GM18498 (cell line): ENCODE measurements at regions not wholly inside any gene's neighbourhood (a gene's known extent, or its start where the extent isn't known, plus 50 kb on each side); places are given as distances from the start of the nearest gene placed in this dataset.

Source experiments
- ATAC-seq: cut with Tn5 transposase; IDR thresholded peaks from one replicate; pipeline ENCODE4 v1.9.1; 2021; ENCODE audit warnings: mild to moderate bottlenecking, moderate library complexity; ENCODE audit not compliant: unreplicated experiment

DNA sequence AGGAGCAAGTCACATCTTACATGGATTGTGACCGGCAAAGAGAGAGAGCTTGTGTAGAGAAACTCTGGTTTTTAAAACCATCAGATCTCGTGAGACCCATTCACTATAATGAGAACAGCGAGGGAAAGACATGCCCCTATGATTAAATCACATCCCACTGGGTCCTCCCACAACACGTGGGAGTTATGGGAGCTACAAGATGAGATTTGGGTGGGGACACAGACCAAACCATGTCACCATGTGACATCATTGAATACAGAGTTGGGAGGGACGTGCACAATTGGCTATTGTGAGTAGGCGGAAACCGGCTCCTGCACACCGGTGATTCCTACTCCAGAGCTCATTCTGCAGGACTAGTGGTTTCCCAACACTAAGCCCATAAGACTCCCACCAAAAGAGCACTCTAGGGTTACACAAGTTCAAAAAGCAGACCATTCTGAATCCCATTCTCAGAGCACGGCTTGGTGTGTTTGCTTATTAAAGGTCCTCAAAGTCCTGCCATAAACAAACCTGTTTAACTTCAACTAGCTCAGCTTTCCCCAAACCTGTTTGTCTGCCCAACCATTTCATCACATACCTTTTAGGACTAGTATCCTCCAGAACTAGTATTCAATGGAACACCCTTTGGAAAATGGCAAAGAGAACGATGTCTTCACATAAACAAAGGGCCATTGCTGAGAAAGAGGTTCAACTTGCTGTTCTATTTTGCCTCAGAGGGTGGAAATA lies 167.6 kb downstream of the TLE3 start:
- no peak for ATAC-seq

DNA sequence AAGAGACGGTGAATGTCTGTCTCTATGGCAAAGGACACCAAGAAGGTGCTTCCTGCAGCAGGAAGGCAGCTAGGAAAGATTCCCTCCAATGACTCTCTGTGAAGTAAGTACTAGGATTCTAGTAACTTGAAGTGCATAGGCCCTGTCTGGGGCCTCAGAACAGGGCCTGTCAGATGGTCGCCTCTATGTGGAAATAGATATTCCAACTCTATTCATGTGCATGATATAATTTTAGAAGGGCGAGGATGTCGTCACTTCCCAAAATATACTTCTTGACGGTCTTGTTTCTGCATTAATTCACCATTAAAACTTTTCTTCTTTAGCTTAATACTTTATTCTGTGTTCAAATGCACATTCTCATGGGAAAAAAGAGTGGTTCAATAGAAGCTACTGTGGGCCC lies 167.0 kb downstream of the TLE3 start:
- no peak for ATAC-seq

DNA sequence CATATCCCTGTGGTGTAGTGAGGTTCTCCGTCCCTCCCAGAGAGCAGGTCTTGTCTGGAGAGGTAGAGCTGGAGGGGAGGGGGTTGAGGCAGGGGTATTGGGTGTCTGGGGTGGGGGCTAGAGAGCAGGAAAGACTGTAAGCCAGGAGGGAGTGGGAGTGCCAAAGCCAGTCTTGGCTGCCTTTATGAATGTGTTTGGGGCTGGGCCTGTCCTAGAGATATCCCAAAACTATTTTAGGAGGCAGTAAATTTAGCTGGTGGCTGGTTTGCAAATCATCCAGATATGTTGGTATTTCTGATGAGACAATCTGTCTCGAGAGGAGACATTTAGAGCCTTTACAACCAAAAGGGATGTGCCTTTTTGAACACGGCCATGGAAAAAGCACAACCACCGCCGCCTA lies 166.6 kb downstream of the TLE3 start:
- ATAC-seq = no peak

DNA sequence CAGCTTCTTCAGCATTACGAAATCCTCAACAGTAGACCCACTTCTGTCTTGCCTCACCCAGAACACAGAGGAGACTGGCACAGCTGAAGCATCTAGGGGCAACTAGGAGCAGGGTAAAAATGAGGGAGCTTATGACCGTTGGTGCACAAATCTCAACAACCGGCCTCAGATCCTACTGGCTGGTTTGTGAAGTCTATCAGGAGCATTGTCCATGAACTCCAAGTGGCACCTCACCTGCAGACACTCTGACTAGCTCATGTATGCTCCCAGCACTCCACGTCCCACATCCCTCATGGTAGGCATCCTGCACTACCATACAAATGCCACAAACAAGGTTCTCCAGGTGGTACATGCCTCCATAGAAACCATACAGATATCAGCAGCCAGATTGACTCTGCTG lies 163.1 kb downstream of the TLE3 start:
- ATAC-seq = no peak

DNA sequence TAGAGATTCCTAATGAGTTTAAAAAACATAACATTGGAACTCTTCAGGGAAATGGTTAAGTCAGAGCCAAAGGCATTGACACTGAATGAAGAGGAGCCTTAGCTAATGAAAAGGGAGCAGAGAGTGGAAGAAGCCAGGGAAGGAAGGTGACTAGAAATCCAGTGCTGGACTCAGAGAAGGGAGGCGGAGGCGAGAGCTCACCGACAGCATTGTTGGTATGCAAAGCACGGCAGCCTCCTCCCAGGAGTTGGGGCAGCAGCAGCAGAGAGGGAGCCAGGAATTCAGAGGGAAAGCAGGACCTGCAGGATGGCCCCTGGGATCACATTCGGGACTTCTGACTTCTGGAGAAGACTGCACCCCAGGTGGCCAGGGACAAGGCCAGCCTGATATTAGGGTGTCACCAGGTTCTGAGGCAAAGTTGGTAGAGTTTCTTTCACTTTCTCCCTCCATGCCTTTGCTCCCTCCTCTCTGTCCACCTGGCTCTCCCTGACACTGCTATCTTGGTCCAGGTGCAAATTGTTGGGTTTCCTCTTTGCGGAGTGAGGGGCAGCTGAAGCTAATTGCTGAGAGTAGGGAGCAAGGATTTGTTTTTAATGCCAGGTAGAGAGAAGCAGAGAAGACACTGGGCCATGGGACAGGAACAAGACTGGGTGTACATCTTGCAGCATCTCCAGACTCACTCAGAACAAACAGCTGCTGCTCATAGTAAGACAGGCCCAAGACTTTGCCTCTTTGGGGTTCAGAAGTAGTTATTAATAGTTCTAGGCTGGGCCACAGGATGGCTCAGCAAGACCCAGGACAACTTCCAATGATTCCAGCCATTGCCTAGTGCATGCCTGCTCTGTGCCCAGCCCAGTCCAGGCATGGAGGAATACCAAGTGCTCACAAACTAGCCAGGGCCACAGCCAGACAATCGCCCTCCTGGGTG lies 157.9 kb downstream of the TLE3 start:
- no peak for ATAC-seq

DNA sequence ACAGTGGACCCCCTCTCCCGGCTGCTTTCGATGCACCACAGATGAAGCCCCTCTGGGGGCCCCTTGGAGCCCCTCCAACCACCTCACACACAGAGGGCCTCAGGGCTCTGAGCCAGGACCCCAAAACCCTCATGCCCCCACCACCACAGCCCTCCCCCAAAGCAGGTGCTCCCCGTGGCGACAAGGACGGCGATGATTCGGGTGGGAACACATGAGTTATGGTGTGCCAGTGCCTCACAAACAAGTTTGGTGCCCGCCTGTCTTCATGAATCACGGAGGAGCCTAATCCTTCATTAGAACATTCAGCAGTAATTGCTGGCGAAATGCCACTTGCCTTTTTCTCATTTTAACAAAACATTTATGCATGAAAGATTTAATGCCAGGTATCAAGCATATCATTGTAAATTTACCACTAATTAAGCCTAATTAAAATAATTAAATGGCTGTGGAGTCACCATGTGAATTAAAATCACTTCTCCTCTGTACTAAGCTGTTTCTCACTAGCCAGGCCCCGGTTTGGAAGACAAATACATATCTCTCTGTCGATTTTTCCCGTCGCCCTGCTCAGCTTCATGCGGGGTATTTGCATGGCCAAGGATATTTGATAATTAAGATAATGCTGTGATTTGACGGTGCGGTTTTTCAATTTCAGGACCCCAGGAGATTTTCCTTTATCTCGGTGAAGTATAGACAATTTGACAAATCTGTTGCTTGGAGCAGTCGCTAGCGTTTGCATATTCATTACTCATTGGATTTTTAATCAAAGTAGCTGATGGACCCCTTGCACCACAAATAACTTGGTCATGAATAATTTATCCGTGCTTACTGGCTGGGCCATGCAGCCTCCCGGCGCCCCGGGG lies 157.0 kb downstream of the TLE3 start:
- no peak for ATAC-seq

DNA sequence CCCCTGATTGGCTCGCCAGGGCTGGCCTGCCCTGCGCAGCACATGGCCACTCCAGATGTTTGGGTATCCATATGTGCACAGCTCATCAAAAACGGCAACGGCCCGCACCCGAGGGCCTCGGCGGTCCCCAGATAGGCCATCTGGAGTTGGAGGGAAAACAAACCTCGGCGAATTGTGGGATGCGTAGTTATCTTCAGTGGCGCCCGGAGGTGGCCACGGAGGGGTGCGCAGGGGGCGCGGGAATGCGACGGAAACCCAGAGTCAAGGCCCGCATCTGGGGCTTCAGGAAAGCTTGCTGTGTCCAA lies 156.5 kb downstream of the TLE3 start:
- ATAC-seq = no peak

DNA sequence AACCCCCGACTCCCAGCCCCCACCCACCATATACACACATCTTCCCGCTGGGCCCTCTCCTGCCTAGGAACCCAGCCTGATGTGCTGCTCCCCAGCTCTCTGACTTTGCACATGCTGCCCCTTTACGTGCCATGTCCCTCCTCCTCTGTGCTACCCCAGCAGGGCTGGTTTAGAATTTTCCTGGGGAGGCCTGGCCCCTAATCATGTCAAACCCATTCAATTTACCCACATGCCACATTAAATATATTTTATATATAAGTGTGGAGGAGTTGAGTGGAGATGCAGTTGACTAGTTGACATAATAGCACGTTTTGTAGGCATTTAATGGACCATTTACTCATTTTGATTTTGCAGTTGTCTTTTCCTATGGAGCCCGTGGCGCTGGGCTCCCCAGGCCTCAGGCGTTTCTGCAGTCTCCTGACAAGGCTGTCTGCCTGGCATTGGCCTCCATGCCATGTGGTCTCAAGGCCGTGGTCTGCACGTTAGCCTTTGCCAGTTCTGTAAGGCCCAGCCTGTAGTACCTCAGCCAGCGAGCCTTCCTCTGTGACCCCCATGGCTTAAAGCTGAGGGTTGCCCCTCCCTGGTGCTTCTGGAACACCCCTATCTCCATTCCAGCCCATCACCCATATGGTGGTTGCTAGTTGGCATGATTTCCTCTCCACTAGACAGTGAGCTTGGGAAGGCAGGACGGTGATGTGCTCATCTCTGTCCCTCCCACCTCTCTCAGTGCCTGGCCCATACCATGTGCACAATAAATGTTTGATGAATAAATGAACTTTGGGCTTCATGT lies 155.8 kb downstream of the TLE3 start:
- ATAC-seq = no peak

DNA sequence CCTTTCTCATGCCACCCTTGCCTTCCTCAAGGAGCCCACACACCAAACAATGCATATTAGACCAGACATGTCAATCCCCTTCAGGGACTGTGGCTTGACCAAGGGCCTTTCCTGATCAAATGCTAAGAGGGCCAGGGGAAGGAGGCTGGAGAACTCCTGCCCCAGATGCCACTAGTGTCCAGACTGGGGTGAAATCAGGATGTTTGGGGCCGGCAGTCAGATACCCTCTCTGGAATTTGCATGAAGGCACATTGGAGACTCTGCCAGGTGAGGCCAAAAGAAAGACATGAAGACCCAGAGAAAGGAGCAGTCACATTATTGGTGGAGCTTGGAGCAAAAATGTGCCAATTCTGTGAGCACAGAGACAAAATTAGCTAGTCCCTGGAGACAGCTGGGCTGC lies 154.1 kb downstream of the TLE3 start:
- ATAC-seq = no peak

DNA sequence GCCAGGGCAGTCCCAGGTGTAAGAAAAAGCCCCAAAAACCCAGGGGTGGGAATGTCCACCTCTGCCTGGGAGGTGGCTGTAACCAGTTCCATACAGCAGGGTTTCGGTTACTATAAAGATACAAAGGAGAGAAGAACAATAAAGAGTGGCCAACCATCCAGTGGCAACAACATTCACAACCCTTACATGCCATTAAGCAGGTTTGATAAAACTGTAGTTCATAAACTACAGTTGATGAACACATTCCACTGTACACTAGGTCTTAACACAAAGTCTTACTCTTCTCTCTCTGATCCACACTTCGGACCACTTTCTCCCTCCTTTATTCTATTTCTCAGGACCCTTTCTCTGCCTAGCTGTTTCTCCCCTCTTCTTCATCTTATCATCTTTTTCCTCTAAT lies 152.0 kb downstream of the TLE3 start:
- ATAC-seq = no peak

DNA sequence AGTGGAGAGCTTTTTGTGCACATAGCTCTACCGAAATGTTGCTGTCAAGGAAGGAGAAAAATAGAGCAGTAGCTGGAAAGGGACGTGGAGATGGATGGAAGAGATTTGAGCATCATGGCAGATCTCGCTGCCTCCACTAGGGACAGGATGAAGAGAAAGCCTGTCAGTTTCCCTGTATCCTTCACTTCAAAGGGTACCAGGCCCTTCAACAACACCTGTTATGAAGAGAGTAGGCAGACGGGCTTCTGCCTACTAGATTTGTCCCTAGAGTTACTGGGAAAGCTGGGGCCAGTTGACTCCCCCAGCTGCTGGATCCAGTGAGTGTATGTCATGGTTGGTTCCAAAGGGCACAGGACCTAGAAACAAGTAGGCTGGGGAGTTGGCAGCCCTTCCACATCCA lies 150.8 kb downstream of the TLE3 start:
- ATAC-seq = no peak

DNA sequence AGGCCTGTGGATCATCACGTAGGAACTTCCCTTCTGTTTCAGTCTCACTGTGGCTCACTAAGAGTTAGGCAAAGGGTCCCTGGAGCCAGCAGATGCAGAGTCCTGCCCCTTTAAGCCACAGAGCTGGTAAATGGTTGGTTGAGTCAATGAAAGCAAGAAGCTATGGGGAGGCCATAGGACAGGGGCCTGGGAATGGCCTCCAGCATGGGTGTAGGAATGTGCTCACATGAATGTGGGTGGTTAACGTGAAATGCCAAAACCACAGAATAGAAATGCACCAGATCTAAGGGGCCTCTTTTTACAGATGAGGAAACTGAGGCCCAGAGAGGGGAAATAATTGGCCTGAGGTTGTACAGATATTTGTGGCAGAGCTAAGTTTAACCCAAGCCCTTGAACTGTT lies 150.3 kb downstream of the TLE3 start:
- no peak for ATAC-seq

DNA sequence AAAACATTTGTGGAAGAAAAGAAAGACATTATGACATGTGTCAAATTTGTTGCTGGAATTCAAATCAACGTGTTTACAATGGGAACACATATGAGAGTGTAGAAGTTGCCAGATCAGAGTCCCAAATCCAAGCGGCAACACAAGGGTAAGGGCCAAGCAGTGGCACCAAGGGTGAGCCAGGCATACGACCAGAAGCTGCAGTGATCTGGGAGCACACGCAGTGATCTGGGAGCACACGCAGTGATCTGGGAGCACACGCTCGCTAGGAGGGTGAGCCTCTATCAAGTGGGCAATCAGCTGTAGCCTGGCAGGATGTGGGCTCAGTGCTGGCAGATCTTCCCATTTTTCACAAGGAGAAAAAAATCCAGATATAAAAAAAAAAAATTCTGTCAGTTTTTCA lies 148.2 kb downstream of the TLE3 start:
- ATAC-seq = no peak

DNA sequence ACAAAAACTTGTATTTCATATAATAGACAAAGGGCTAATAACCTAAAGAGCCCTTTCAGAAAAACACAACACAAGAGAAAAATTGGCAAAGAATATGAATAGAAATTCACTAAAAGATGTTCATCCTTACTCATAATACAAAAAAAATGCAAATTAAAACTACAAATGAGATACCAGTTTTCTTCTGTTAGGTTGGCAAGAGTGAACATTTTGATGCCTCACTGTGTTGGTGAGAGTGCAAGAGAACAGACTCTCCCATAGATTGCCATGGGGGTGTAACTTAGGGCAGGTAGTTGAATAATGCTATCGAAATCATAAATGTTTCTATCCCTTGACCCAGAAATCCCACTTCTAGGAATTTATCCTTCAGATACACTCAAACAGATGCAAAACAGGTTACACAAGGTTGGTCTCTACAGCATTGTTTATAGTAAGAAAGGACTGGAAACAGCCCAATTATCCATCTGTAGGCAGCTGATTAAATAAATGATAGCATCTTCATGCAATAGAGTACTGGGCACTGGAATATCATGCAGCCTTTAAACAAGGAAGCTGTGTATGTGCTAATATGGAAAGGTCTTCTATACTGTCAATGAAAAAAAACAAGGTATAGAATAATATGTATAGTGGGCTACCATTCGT lies 146.3 kb downstream of the TLE3 start:
- ATAC-seq = no peak

DNA sequence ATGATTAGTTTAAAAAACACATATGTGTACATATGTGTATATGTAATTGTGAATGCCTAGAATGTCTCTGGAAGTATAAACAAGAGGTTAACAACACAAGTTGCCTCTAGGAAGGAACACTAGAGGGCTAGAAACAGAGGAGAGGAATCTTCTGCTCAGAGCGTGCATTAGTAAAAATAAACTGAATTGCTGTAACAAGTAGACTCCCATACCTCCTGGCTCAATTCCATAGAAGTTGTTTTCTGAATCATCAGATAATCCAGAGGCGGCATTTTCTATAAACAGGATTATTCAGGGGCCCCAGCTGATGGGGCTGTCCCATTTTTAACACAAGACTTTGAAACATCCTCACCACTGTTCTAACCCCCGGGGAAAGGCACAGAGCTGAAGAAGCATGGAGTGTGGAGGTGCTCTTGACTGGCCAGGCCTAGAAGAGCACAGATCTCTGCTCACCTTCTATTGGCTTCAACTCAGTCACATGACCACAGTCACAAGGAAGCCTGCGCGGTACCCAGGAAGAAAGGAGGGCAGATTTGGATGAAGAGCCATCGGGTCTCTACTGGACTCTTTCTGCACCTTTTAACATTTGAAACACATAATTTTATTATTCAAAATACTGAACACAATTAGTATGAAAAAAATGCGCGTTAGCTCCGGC lies 145.7 kb downstream of the TLE3 start:
- ATAC-seq = no peak

DNA sequence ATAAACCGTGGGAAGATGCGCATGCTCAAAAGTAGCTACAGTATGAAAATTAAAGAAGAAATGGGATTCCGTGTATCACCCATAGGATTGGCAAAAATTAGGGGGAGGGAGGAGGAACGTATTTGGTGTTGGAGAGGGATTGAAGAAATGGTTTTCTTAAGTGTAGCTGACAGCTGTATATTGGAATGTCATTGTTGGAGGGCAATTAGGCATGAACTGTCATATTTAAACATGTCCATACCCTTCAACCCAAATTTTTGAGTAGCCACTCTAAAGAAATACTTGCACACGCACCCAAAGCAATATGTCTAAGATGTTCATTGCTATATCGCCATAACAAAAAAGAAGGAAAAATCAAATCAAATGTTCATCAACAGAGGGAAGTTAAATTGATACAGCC lies 144.7 kb downstream of the TLE3 start:
- ATAC-seq = no peak

DNA sequence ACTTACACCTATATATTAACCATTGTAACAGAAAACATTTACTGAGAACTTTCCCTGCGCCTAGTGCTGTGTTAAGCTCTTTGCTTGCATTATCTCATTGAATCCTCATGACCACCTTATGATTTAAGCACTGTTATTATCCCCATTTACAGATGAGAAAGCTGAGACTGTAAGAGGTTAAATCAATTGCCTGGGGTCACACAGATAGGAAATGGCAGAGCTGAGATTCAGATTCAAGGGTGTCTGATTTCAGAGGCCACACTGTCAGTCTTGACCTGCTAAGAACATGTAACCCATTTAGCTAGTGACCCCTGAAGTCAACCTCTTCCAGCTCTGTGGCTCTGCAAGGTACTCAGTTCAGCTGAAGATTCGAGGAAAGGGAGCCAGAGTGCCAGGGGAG lies 143.9 kb downstream of the TLE3 start:
- ATAC-seq = no peak

DNA sequence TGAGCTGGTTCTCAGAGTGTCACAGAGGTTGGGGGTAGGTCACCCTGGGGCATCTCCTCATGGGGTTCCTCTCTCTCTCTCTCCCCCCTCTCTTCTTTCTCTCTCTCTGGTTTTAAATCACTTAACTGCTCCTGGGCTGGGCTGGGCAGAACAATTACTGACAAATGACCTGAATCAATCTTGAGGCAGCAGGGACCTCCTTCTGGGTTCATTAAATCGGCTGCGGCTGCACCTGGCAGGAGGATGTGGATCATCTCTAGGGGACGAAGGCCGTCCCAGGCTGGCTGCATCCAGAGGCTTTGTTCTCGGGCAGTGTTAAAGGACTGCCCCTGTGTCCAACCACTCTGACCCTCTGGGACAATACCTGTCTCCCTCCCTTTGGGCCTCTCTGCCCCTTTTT lies 143.1 kb downstream of the TLE3 start:
- ATAC-seq = no peak

DNA sequence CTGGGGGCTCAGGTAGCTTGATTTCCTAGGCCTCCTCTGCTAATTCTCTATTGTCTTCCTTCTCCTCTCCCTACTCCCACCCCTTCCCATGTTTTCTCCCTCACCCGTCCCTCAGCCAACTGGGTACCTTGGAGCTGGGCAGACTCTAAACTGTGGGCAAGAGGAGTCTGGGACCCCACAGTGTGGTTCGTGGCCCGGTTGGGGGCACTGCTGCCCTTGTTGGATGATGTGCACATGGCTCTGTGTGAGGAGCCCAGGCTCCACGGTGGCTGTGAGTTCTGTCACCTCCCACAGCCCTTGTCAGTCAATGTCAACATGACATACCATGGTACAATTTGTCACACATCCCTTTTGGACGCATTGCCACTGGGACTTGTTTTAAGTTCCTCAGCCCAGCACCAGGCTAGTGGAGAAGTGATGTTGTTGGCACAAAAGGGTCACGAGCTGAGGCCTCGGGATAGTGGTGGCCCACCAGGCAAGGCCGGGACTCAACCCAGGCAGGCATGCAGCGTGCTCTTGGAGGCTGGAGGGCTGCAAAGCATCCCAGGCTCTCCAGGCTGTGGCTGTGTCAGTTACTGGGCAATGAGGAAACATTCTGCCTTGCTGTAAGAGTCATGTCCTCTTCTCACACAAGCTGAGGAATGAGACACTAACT lies 142.3 kb downstream of the TLE3 start:
- ATAC-seq = no peak
